HepG2 (cell line): ENCODE measurements at regions not wholly inside any gene's neighbourhood (a gene's known extent, or its start where the extent isn't known, plus 50 kb on each side); places are given as distances from the start of the nearest gene placed in this dataset.
A peak's percentile ranks its signal among the peaks of the same experiment; 100 is the strongest.
"Not testable (repeated sequence)": the region's sequence is repeated elsewhere in the genome, so short reads cannot be mapped to it uniquely, and the experiment has no call there.

ENCODE experiments used
- ATAC-seq: fragments of 200-7000 bp; cut with Tn5 transposase; 3 replicates; pipeline ENCODE4 v1.9.1; 2020; ENCODE audit warnings: mild to moderate bottlenecking, moderate library complexity
- BruUV-seq: library from RNA; stranded (reverse); fragments of 400-500 nt; replicated peaks from 2 replicates; lab custom pipeline; 2021; lab: Mats Ljungman, UMichigan
- CTCF ChIA-PET: fragments of 300-600 bp; formaldehyde crosslinking; extraction: SDS; loops from one replicate; lab custom pipeline; 2021; ENCODE audit warnings: low total read pairs, inconsistent platforms, low intra/inter-chr PET ratio; lab: Yijun Ruan, JAX
- POLR2A ChIA-PET: fragments of 350-600 bp; sonication (Branson Sonifier 250); formaldehyde crosslinking; loops from one replicate; lab custom pipeline; 2020; ENCODE audit warnings: antibody characterized with exemption, inconsistent platforms; lab: Yijun Ruan, JAX
- DNase-seq: peaks from one replicate; pipeline ENCODE4 v3.0.0-alpha.2; 2015; ENCODE audit warnings: low spot score
- FAIRE-seq: peaks from 3 replicates; lab custom pipeline; 2011; peaks lifted over from hg19 to GRCh38; lab: Jason Lieb, UNC
- H2AFZ ChIP-seq: one replicate; pipeline ENCODE4 v1.6.1; 2011; ENCODE audit warnings: low read length, inconsistent platforms
- H3K27ac ChIP-seq: fragments of 300-600 bp; 3 replicates; pipeline ENCODE4 v1.8.0; 2011; ENCODE audit warnings: mixed run types, mild to moderate bottlenecking, mixed read lengths, low read length, inconsistent platforms; ENCODE audit not compliant: insufficient read depth; ENCODE audit errors: extremely low read length
- H3K27me3 ChIP-seq, 2 experiments: fragments of 200-600 bp in 1 of 2; 2 replicates in 1 of 2; 3 replicates in 1 of 2; pipeline versions ENCODE4 v1.6.0 to v1.8.0; 2011; ENCODE audit warnings: low read length in 2 of 2, mild to moderate bottlenecking in 2 of 2, moderate library complexity in 2 of 2, inconsistent platforms in 1 of 2; ENCODE audit not compliant: insufficient read depth in 2 of 2, control insufficient read depth in 1 of 2
- H3K36me3 ChIP-seq, 2 experiments: fragments of 200-600 bp in 1 of 2; replicated peaks in 1 of 2; 2 replicates in 1 of 2; 3 replicates in 1 of 2; pipeline versions ENCODE4 v1.5.1 to v1.8.0; 2011; ENCODE audit warnings: low read length in 2 of 2, inconsistent platforms in 1 of 2; ENCODE audit not compliant: insufficient read depth in 2 of 2, control insufficient read depth in 1 of 2
- H3K4me1 ChIP-seq: 2 replicates; pipeline ENCODE4 v1.5.1; 2012; ENCODE audit warnings: low read length, inconsistent platforms; ENCODE audit not compliant: insufficient read depth
- H3K4me2 ChIP-seq: 2 replicates; pipeline ENCODE4 v1.6.0; 2011; ENCODE audit warnings: low read depth, low read length, inconsistent platforms
- H3K4me3 ChIP-seq, 3 experiments: fragments of 200-600 bp in 1 of 3; sonication (generic), shearing (Covaris generic) in 1 of 3; replicated peaks in 1 of 3; 2 replicates each; pipeline ENCODE4 v1.5.1; 2011 to 2016; ENCODE audit warnings: low read length in 3 of 3, inconsistent platforms in 2 of 3, low read depth in 2 of 3, mild to moderate bottlenecking in 2 of 3, control low read depth in 1 of 3, mixed read lengths in 1 of 3; ENCODE audit not compliant: insufficient read depth in 1 of 3
- H3K79me2 ChIP-seq: one replicate; pipeline ENCODE4 v1.6.1; 2011; ENCODE audit warnings: low read length, inconsistent platforms; ENCODE audit not compliant: insufficient read depth
- H3K9ac ChIP-seq: 2 replicates; pipeline ENCODE4 v1.6.0; 2011; ENCODE audit warnings: mild to moderate bottlenecking, low read depth, low read length, inconsistent platforms; ENCODE audit not compliant: insufficient read depth
- H3K9me3 ChIP-seq: 2 replicates; pipeline ENCODE4 v1.5.1; 2012; ENCODE audit warnings: mild to moderate bottlenecking, low read length
- H4K20me1 ChIP-seq: 2 replicates; pipeline ENCODE4 v1.6.0; 2011; ENCODE audit warnings: inconsistent platforms, mild to moderate bottlenecking, low read length, moderate library complexity; ENCODE audit not compliant: insufficient read depth
- BHLHE40 ChIP-seq: IDR thresholded peaks from 2 replicates; pipeline ENCODE4 v1.6.1; 2011; ENCODE audit warnings: low read length, improper control_type of control experiment
- GATAD2A ChIP-seq: IDR thresholded peaks from 2 replicates; pipeline ENCODE4 v1.6.1; 2016
- MXD4 ChIP-seq: IDR thresholded peaks from 2 replicates; pipeline ENCODE4 v1.6.1; 2016; ENCODE audit warnings: mild to moderate bottlenecking, missing biosample characterization, missing genetic modification reagents
- ZEB1 ChIP-seq: IDR thresholded peaks from 2 replicates; pipeline ENCODE4 v1.6.1; 2012; ENCODE audit warnings: mild to moderate bottlenecking, low read depth, inconsistent platforms; ENCODE audit not compliant: insufficient replicate concordance
- ZFYVE20 ChIP-seq: sonication (generic); formaldehyde crosslinking; IDR thresholded peaks from 2 replicates; pipeline ENCODE4 v1.8.0; 2023; ENCODE audit warnings: low read depth, mild to moderate bottlenecking, moderate library complexity, missing genetic modification reagents, borderline replicate concordance
- ZNF121 ChIP-seq: sonication (generic); formaldehyde crosslinking; IDR thresholded peaks from 2 replicates; pipeline ENCODE4 v1.5.0; 2020; ENCODE audit warnings: mild to moderate bottlenecking, missing genetic modification reagents
- ZNF75D ChIP-seq: sonication (generic); formaldehyde crosslinking; IDR thresholded peaks from 2 replicates; pipeline ENCODE4 v1.8.1; 2023; ENCODE audit warnings: missing genetic modification reagents, mild to moderate bottlenecking, borderline replicate concordance
- WGBS: methylation state at CpG from one replicate; pipeline ENCODE4 v1.1.6; 2017; ENCODE audit warnings: low lambda C conversion rate; 5-methylcytosine and 5-hydroxymethylcytosine counted together
- in situ Hi-C: cut with HindIII; loops from 2 replicates; pipeline ENCODE4 v1.10.0; 2017; ENCODE audit warnings: low pct_unique_long_range_greater_than_20kb; ENCODE audit not compliant: extremely low pct_ligation_motif_present
- intact Hi-C: fragments of 100-400 bp; cut with micrococcal nuclease; formaldehyde crosslinking; loops from one replicate; pipeline ENCODE4 v1.10.0; 2022; ENCODE audit not compliant: unreplicated experiment
- TF ChIP-seq, protein P1 (sequence below): sonication (generic); formaldehyde crosslinking; IDR thresholded peaks from 2 replicates; pipeline ENCODE4 v1.8.1; 2023; ENCODE audit warnings: mild to moderate bottlenecking, missing genetic modification reagents, borderline replicate concordance
- TF ChIP-seq, protein P2 (sequence below): sonication (generic); formaldehyde crosslinking; IDR thresholded peaks from 2 replicates; pipeline ENCODE4 v1.4.0; 2020; ENCODE audit warnings: missing genetic modification reagents
- TF ChIP-seq, protein P3 (sequence below): IDR thresholded peaks from 2 replicates; pipeline ENCODE4 v1.6.1; 2016; ENCODE audit warnings: low read depth
- TF ChIP-seq, protein P4 (sequence below): sonication (generic); formaldehyde crosslinking; IDR thresholded peaks from 2 replicates; pipeline ENCODE4 v1.4.0; 2020; ENCODE audit warnings: missing genetic modification reagents

DNA sequence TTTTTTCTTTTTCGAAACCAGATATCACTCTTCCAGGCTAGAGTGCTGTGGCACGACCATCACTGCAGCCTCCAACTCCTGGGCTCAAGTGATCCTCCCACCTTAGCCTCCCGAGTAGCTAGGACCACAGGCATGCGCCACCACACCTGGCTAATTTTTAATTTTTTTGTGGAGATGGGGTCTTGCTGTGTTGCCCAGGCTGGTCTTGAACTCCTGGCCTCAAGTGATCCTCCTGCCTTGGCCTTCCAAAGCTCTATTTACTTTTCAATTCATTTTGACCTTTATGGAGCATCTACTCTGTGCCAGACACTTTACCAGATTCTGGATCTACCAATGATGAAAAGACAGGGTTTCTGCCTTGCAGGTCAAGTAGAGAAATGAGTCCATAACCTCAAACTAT, 83.3 kb downstream of the NENF start:
- CTCF ChIA-PET, DNase-seq, H3K36me3 ChIP-seq, H4K20me1 ChIP-seq, H3K27ac ChIP-seq, H3K4me3 ChIP-seq, H3K79me2 ChIP-seq, FAIRE-seq, H3K9ac ChIP-seq, H2AFZ ChIP-seq, BruUV-seq, POLR2A ChIA-PET, in situ Hi-C loops, H3K4me2 ChIP-seq, H3K9me3 ChIP-seq, ATAC-seq: not testable (repeated sequence)
- 45% methylated on average over 4 of the region's 4 CpGs for WGBS
- TF ChIP-seq ZNF121 (CRISPR knock-in tag): 0 out of 2 replicates have a peak, but pooled peaks have one; percentile 29
- Histone ChIP-seq H3K4me1 (peaks cover 22% of the 10 kb centered on the region), H3K27me3 (peaks cover 0 to 15% of the 10 kb centered on the region in 2 experiments; a peak in 3 of 5 replicates)
- intact Hi-C loops: loop anchor here (5.0 kb wide), 1 partner anchor 39 kb away; no protein-coding TSS in a partner anchor

DNA sequence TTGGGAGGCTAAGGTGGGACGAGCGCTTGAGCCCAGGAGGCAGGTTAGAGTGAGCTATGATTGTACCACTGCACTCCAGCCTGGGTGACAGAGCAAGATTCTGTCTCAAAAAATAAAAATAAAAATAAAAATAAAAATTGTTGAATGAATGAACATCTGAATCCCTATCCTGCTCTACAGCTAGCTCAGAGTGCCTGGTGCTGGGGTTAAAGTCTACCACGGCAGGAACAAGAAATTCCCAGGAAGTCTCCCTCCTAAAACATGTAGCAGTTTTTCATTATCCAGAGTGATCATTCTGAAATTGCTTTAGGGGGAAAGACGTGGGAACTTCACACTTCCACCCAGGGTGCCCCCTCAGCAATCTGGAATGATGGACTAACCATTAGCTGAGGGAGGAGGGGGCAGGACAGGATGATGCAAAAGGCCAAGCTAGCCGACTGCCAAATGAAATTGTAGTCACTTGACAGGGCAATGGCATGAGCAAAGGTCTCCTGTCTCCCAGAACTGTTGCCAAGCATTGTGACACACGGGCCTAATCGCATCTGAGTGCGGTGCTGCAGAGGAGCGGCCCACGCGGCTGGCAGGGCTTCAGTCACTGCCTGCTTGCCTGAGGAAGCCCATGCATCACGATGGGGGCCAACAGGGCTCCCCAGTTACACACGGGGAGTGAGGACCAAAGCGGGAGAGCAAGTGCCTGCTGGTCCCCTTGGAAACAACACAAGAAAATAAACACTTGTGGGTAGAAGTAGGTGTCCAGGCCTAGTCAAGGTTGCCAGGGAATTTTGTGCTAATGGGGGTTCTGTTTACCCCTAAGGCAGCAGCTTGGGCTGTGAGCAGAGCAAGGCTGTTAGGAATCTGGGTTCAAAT, 85.7 kb downstream of the NENF start:
- CTCF ChIA-PET: no interaction called here
- POLR2A ChIA-PET: interaction anchor here (1.3 kb wide), 1 partner anchor 90 kb away, joined by 3 read pairs; the partner anchor contains the start of gene ATF3
- Histone ChIP-seq H3K4me1 (peaks cover 22% of the 10 kb centered on the region), H3K9ac (peak overlapping the region; percentile 26; the same call in 1 of the 2 replicates), H3K4me3 (peak overlapping the region in 1 of 3 experiments; percentile 24; a peak in 2 of 6 replicates), H3K27ac (no peak overlapping the region), H3K9me3 (no peaks in the 10 kb centered on the region), H3K79me2 (no peaks in the 10 kb centered on the region), H3K27me3 (peaks cover 0 to 10% of the 10 kb centered on the region in 2 experiments; a peak in 1 of 5 replicates), H3K36me3 (no peaks in the 10 kb centered on the region), H2AFZ (no peak overlapping the region), H3K4me2 (peak overlapping the region; percentile 64), H4K20me1 (no peaks in the 10 kb centered on the region)
- ATAC-seq (peak; percentile 95), FAIRE-seq (peak; percentile 86), DNase-seq (peak; percentile 74)
- BruUV-seq: no TSS peak
- intact Hi-C loops (loop anchor here (5.0 kb wide), 1 partner anchor 41 kb away; no protein-coding TSS in a partner anchor), in situ Hi-C loops (no loop called here)
- 14% methylated on average over 14 of the region's 14 CpGs for WGBS
- TF ChIP-seq BHLHE40 (peak; percentile 47; the same call in 1 of the 2 replicates), GATAD2A (CRISPR knock-in tag) (peak; percentile 58), ZEB1 (no peak), ZFYVE20 (CRISPR knock-in tag) (no peak), ZNF75D (CRISPR knock-in tag) (no peak), MXD4 (CRISPR knock-in tag) (no peak)
- TF ChIP-seq, protein P1, sequence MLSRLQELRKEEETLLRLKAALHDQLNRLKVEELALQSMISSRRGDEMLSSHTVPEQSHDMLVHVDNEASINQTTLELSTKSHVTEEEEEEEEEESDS (CRISPR knock-in tag): no peak
- TF ChIP-seq, protein P2, sequence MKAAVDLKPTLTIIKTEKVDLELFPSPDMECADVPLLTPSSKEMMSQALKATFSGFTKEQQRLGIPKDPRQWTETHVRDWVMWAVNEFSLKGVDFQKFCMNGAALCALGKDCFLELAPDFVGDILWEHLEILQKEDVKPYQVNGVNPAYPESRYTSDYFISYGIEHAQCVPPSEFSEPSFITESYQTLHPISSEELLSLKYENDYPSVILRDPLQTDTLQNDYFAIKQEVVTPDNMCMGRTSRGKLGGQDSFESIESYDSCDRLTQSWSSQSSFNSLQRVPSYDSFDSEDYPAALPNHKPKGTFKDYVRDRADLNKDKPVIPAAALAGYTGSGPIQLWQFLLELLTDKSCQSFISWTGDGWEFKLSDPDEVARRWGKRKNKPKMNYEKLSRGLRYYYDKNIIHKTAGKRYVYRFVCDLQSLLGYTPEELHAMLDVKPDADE (CRISPR knock-in tag): no peak
- TF ChIP-seq, protein P3, sequence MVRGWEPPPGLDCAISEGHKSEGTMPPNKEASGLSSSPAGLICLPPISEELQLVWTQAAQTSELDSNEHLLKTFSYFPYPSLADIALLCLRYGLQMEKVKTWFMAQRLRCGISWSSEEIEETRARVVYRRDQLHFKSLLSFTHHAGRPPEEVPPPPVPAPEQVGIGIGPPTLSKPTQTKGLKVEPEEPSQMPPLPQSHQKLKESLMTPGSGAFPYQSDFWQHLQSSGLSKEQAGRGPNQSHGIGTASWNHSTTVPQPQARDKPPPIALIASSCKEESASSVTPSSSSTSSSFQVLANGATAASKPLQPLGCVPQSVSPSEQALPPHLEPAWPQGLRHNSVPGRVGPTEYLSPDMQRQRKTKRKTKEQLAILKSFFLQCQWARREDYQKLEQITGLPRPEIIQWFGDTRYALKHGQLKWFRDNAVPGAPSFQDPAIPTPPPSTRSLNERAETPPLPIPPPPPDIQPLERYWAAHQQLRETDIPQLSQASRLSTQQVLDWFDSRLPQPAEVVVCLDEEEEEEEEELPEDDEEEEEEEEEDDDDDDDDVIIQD (CRISPR knock-in tag): 0 out of 2 replicates have a peak, but pooled peaks have one; percentile 35
- TF ChIP-seq, protein P4, sequence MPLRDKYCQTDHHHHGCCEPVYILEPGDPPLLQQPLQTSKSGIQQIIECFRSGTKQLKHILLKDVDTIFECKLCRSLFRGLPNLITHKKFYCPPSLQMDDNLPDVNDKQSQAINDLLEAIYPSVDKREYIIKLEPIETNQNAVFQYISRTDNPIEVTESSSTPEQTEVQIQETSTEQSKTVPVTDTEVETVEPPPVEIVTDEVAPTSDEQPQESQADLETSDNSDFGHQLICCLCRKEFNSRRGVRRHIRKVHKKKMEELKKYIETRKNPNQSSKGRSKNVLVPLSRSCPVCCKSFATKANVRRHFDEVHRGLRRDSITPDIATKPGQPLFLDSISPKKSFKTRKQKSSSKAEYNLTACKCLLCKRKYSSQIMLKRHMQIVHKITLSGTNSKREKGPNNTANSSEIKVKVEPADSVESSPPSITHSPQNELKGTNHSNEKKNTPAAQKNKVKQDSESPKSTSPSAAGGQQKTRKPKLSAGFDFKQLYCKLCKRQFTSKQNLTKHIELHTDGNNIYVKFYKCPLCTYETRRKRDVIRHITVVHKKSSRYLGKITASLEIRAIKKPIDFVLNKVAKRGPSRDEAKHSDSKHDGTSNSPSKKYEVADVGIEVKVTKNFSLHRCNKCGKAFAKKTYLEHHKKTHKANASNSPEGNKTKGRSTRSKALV (CRISPR knock-in tag): no peak
